Stimulated activated CD4-positive, alpha-beta T cell treated with anti-CD3 and anti-CD28 coated beads, Interleukin-1b, Interleukin-23, amount 100 ng/mL, for 48 hours (primary cell): ENCODE measurements at regions not wholly inside any gene's neighbourhood (a gene's known extent, or its start where the extent isn't known, plus 50 kb on each side); places are given as distances from the start of the nearest gene placed in this dataset.

ENCODE experiments used
- DNase-seq: peaks from one replicate; pipeline ENCODE4 v3.0.0-alpha.2; 2020

DNA sequence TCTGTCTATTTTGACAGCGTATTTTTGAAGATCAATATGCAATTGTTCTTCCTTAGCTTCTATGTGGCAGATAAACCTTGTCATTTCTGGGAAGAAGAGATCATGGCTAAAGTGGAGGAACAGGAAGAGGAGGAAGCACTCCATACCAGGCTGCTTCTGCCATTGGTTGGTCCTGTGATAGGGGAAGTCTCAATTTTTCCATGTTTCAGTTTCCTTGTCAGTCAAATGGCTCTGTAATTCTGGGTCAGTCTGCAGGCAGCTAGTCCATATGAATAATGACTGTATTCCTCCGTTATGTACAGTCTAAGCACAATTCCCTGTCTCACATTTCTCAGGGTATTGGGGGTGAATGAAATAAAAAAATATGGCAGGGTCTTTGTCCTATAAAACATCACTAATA lies 277.6 kb upstream of the CXCR4 start:
- DNase-seq: no peak

DNA sequence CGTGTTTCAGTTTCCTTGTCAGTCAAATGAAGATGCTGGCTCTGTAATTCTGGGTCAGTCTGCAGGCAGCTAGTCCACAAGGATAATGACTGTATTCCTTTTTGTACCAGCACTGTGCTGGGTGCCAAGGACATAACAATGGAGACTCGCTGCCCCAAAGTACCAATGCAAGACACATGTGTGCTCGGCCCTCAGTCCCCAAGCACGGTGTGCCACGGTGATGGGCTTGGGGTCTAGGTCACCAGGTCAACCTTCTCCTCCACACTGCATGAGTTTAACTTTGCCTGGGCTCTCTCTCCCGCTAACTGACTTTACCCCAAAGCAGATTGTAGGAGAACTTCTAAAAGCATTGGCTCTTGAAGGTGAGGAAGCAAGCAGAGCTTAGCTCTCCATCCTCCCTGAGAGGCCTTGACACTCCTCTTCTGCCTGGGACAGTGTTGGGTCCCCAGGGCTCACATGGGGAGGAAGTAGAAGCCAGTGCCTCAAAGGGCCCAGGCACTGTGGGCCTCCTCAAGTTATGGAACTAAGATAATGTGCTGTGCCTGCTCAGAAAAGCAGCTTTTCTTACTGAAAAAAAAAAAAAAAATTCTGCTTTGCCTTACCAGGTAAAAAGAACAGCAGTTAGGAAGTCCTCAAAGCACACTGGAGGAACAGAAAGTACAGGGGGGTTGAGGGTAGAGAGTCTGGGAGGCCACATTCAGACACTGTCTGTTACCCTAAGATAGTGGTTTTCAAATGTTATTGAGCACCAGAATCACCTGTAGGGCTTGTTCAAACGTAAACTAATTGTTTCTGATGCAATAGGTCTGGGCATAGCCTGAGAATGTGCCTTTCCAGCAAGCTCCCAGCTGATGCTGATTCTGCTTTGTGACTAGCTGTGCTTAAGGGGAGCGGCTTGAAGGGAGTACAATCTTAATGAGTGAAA lies 276.4 kb upstream of the CXCR4 start:
- no peak for DNase-seq

DNA sequence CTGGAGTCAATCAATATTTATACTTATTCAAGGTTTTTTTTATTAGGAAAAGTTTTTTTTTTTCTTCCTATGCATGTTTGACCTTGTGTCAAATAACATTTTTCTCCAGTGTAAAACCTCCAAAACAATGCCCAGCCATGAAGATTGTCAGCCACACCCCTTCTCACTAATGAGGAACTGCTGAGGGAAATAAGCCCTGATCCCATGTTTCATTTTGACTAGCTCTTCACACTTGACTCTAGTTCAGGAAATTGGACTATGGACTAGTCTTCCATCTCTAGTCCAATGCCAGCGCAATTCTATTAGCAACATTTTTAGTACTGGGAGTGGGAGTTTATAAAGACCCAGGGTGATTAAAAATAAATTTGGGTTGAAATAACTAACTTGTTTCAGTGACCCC lies 275.6 kb upstream of the CXCR4 start:
- DNase-seq: no peak

DNA sequence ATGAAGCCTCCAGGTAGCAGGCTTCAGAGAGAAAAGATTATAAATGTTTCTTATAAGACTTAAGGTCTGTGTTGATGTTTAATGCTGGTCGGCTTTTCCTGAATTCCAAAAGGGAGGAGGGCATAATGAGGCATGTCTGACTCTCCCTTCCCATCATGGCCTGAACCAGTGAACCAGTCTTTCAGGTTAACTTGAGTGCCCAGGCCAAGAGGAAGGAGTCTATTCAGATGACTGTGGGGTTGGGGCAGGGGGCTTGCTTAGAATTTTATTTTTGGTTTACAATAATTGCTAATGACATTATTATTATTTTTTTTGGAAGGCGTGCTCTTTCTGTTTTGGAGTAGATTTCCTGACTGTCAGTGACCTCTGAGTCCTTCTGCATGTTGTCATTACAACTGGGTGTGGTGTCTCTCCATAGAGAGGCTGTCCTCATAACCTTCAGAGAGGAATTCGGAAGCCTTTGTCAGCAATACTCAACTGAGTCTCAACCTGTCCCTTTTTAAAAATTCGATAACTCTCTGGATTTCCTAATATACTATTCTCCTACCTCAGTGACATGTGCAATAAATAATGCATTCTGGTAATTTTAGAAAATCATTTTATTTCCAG lies 275.1 kb upstream of the CXCR4 start:
- no peak for DNase-seq

DNA sequence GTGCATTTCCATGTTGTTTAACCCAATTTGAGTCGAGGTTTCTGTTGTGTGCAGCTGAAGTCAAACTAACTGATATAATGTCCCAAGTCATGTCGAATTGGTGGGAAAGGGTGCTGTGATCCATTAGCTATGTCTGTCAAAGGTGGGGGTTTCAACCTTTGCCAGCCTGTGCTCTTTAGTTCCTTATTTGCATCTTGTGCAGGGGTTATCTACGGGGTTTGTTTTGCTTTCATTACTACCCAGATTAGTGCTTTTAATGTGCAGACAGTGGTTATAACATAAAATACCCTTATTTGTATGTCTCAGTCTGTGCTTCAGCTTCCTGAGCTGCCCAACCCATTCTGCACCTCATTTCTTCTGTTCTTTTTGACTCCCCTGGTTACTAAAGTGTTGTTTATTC lies 271.9 kb upstream of the CXCR4 start:
- DNase-seq: no peak

DNA sequence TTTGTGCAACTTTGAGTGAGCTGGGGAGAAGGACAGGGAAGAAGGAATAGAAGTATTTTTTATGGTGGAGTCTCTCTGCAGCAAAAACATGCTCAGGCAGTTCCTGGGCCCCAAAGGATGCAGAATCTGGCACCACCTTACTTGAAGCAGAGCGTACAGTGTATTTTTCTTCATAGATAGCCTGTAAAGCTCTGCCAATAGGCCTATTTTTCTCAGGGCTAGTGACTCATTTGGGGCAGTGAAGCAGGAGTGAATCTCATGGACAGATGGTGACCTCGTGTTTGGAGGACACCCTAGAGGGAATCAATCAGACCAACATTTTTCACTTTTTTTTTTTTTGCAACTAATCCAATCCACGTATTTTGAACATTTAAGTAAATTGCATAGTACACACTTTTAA lies 268.1 kb upstream of the CXCR4 start:
- DNase-seq: no peak

DNA sequence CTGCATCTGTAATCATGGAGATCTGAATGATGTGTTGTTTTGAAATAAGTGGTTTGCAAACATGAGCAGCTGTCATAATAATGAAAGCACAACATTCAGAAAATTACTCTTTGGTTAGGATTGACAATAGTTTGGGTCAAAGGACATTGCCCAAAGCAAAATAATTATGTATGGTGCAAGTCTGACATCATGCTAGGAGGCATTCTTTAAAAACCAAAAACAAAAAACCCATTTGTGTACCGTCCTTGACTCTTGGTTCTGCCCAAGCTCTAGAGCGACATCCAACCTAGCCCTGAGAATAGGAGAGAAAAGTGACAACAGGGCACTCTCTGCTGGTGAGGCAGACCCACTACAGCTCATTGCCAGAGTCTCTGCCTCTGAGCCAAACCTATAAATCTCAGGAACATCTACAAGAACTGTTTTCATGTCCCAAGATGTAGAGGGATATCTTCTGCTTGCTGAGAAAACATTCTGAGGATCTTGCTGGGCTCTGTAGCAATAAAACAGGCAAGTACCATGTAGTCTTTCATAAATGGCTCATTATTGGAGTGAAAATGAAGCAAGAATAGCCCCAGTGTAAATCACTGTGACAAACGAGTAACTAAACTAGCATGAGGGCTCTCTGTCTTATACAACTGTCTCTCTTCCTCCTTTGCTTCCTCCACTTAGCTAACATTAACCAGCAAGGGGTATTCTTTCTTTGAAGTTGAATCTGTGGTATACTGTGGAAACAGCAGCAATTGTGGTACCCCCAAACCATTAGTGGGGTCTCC lies 266.8 kb upstream of the CXCR4 start:
- DNase-seq: peak; percentile 47

DNA sequence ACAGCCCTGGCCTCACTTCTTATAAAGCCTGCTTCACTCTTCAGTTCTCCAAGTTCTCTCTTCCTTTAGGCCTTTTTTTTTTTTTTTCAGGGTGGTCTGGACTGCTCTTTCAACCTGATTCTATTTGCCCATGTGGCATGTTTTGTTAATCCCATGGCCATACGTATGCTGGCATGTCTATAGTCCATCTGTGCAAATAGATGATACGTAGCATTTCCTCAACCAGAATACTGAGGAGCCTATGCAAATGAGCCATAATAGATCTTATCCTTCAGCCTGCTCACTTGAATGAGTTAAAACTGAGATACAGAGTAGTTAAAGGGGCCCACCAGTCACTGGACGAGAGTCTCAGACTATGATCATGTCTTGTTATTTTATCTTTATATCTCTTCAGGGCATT lies 265.2 kb upstream of the CXCR4 start:
- no peak for DNase-seq

DNA sequence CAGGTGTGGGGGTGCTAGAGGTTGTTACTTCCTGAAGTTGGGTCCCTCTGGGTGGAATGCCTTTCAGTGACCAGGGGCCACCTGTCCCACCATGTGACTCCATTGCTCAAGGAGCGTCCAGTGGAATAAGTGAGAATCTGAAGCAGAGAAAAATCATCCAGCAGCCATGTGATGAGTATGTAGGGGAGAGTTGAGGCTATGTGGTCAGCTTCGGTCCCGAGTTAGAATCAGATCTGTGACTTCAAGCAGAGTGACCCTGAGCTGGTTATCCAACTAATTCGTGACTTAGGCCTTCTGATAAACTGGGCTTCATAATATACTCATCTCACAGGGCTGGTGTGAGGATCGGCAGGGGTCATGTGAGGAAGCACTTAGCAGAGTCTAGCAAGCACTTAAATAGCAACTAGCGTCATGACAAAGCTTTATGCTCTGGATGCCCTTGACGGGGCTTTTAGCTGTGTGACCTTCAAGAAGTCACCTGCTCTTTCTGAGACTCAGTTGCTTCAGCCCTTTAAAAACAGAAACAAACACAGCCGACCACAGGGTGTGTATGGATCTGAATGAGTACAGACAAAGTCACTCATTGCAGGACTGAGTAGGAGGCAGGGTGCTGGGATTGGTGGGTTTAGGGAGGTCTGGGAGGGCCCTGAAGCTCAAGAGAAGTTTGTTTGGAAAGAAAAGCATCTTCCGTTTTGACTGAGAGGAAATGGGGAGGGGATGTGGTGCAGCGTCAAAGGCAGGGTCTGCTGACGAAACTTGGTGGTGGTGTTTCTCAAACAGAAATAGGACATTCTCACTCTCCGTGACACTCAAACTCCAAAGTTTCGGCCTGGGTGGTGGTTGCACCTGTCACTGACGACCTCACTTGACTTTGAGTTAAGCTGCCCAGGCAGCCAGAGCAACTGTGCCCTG lies 264.0 kb upstream of the CXCR4 start:
- peak; percentile 92 for DNase-seq

DNA sequence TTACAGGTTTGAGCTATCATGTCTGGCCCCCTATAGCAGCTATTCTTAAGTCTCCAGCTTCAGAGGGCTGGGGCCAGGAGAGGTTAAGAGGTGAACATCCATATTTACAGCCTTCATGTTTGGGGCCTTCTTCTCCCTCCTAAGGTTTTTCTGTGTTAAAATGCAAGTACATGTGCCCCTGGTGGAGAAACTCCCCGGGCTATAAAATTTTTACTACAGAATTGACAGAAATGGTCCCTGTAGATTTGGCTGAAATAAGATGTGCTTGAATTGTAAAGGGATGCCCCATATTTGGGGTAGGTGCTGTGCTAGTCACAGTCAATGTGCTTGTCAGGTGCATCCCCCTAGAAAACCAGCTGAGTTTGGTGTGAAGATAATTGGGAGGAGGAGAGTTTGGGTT lies 263.3 kb upstream of the CXCR4 start:
- DNase-seq: no peak

DNA sequence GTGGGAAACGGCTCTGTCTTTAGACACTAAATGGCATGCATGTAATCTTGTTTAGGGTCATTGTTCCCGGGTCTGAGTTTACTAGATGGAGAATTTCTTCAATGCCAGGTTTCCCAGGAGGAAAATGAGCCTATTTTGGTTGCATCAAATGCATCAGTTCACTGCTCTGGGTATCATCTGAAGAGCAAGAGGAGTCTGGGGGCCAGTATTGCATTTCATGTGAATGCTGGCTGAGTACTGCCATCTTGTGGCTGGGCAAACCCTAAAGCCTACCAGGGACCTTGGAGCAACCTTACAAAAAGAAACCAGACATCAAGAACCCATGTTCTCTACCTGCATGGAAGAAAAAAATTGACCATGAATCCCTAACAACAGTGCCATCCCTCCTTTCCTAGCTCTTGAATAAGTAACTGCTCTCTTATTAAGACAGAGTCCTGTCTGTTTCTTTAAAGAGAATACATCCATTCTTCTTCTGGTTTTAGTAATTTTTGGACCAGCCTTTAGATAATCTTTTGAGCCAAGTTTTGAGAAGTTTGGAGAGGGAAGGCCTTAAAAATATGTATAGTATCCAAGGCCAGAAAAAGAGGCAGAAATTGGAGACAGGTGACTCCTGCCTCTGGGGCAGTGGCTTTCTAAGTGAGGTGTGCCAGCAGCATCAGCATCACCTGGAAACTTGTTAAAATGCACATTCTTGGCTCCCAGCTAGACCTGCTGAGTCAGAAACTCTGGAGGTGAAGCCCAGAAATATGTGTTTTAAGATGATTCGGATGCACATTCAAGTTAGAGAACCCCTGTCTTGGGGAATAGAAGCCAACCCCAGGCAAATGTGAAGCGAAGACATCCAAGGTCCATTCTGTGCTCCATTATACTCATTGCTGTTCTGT lies 261.0 kb upstream of the CXCR4 start:
- peak; percentile 76 for DNase-seq

DNA sequence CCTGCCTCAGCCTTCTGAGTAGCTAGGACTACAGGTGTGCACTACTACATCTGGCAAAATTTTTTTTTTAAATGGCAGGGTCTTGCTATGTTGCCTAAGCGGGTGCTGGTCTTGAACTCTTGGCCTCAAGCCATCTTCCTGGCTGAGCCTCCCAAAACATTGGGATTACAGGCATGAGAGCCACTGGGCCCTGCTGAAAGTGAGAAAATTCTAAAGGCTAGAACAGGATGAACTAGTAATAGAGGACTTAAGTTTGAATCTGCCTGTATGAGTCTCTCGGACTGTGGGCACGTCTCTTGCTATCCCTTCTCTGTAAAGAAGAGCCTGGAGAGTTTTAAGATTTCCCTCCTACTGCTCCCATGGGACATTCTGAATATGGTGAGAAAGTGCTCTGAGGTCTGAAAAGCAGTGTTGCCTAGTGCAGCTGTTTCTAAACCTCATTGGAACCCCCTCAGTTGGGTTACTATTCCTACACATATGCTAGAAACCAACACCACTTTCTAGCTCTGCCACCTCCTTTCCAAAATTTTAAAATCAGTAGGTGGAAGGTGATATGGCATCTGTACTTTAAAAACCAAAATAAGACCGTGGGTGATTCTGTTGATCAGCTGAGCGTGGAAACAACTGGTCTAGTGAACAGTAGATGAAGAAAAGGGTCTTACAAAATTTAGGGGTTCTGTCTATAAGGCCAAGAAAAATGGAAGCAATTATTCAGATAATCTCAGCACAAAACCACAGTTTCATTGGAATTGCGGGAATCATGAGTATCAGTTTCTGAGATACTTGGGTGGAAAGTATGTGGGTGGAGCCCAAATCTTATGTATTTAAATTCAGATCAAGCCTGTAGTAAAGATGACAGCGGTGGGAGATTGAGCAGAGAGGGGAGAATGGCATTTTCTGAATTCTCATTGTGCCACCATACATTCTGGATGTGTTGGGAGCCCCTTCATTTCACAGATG lies 259.8 kb upstream of the CXCR4 start:
- no peak for DNase-seq

DNA sequence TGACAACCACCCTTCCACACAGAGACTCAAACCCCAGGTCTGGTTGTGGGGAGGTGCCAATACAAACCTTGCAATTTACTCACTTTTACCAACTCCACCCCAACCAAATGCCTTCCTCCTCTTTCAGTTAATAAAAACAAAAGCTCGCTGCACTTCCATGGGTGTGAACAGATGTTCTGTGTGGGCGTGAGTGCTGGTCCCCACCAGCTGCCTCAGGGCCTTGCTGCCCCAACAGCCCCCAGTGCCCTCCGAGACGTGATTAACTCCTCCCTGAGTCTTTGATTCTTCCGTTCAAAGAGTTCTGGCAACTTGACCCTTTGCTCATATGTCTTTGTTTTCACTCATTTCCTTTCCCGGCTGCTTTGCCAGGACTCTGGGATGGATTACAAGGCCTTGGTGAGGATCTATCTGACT lies 258.9 kb upstream of the CXCR4 start:
- no peak for DNase-seq

DNA sequence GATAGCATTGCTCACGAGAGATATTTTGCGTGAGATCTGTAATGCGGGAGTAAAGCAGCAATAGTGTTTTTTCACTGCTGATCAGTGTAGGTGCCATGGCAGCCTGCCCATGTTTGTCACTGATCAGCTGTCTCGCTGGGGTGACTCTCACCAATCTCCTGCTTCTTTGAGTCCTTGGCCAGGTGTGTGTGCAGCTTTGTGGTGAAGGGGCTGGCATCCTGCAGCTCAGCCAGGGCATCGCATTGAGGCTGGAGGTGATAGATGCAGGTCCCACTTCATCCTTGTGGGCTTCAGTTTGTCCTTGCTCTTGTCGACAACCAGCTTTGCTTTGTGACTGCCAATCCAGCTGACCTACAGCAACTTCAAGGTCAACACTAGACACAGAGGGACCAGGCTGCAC lies 258.3 kb upstream of the CXCR4 start:
- no peak for DNase-seq

DNA sequence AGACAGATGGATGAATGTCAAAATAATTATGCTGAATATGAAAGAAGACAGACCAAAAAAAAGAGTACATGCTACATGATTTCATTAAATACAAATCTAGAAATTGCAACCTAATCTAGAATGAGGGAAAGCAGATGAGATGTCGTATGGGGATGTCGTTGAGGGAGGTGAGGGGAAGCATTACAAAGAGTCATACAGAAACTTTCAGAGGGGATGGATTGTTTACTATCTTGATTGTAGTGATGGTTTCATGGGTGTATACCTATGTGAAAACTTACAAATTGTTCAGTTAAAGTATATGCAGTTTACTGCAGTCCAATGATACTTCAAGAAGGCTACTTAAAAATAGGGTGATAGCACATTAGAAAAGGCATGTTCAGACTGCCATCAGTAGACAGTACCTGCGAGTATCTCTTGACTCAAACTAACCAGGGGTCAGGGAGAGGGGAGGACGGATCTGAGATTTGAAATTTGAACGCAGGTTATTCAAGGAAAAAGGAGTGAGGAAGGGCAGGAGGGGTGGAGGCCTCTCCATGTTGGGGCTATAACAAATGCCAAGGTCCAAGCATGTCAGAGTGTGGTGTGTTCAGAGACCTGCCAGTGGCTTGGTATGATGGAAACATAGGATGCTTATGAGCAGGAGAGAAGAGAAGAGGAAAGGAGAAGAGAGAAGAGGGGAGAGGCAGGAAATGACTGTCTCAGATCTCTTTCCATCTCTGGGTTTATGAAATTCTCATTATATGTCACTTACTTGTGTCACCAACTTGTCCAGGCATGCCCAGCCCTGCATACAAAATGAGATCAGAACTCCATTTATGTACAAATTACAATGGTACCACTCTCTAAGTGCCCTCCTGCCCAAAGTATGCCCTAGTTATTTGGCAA lies 257.3 kb upstream of the CXCR4 start:
- DNase-seq: peak; percentile 41

DNA sequence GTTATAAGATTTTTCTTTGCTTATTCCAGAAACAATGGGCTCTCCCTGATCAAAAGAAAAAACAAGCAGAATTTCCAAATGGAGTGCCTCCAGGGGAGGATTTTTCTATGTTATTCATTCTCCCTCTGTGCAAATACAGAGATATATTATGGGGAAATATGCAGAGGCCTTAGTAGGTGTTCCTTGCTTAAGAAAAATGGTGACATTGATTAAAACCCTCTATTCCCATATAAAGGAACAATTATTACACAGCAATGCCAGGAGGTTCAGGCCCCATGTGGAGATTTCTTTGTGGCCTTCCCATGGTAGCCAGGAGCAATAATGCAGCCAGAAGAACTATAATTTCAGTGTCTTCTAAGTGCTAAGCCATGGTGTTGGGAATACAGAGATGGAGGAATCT lies 255.9 kb upstream of the CXCR4 start:
- DNase-seq: no peak

DNA sequence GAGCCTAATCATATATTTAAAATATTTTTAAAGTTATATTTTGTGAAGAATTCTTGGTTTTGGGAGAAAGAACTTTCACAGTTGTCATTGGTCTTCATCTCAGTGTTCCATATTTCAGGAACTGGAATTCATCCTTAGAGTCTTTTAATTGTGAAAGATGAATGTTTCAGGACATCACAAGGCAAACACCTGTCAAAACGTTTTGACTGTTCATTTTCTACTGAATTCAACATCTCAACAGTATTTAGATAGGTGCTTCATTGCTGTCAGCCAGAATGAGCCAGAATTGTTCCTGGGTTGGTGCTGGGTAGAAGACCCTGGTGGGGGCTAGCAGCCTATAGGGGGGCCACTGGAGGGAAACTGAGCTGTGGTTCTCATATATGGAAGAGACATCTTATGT lies 255.1 kb upstream of the CXCR4 start:
- no peak for DNase-seq

DNA sequence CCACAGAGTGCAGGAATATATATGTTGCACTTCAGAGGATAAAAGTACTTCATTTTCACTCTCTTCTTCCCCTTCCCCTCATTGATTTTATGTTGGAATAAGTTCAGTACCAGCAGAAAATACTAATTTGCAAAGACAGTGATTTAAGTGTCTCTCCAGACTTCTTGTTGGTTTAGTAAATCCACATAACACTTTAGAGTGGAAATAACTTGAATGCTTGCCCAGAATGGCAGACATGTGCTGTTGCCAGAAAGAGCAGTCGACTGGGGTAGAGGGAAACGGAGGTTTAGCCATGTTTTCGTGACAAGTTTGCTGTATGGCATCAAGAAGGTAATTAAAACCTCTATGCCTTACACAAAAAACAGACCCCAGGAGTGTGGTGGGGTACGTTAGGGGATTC lies 246.0 kb upstream of the CXCR4 start:
- no peak for DNase-seq

DNA sequence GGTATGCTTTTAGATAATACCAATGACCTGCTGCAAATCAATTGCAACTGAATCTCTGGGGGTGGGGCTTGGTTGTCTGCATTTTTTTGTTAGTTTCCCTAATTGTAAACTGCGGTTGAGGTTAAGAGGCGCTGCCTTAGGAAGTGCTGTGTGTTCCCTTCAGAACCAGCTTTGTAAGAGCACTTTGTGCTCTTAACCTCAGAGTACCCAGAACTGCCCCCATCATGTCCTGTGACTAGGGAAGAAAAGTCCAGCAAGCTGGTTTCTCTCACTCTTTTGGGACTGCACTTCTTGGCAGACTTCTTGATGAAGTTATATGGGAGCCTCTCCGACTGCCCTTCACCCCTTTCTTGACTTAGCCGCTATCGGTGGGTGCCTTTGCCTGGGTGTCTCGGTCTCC lies 245.5 kb upstream of the CXCR4 start:
- DNase-seq: no peak
